ENCODE measurements at regions not wholly inside any gene's neighbourhood (a gene's known extent, or its start where the extent isn't known, plus 50 kb on each side); places are given as distances from the start of the nearest gene placed in this dataset.

DNA sequence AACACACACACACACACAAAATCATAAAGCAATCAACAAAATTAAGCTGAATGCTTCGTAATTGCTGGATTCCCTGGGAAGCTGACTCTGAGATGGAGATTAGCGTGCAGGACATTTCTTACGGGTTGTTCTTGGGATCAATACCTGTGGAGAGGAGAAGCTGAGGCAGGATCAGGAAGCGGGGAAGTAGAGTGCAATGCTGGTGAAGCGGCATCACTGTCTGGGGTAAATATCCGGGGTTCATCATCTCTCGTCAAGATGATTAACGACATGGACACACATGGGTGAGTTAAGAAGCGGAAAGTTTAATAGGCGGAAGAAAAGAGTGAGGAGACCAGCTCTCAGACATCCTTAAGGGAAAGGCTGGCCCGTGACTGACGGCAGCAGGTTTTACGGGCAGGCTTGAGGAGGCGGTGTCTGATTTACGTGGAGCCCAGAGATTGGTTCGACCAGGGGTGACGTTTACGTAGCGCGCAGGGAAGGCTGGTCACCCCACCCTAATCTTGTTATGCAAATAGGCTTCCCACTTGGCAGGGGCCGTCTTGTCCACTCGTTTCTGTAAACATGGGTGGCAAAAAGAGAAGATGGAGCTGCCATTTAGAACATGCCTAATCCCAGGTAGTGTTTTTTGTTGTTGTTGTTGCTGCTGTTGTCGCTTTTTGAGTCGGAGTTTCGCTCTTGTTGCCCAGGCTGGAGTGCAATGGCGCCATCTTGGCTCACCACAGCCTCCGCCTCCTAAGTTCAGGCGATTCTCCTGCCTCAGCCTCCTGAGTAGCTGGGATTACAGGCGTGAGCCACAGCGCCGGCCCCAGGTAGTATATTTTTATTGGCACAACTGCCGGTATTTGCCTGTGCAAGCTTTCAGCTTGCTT is 135.6 kb upstream of the KCNJ15 start:
- TF ChIP-seq TAF1 (conservative IDR thresholded peaks at IDR 0.05) (no peak), GABPA (IDR thresholded peaks at IDR 0.05 in 1 of 2, conservative IDR thresholded peaks at IDR 0.05 in 1 of 2) (no peak), RAD21 (IDR thresholded peaks at IDR 0.05) (no peak), FOXA2 (IDR thresholded peaks at IDR 0.05) (no peak), EGR1 (IDR thresholded peaks at IDR 0.05; ENCODE audit: low read depth in 2 of 2) (no peak), FOXA1 (IDR thresholded peaks at IDR 0.05) (no peak), HNF4A (conservative IDR thresholded peaks at IDR 0.05) (no peak), NR2F2 (IDR thresholded peaks at IDR 0.05) (no peak), RXRA (IDR thresholded peaks at IDR 0.05) (no peak), HNF4G (IDR thresholded peaks at IDR 0.05) (no peak), SP1 (IDR thresholded peaks at IDR 0.05) (no peak), JUND (IDR thresholded peaks at IDR 0.05) (no peak), YY1 (IDR thresholded peaks at IDR 0.05) (no peak)
- TF ChIP-seq, protein P1, sequence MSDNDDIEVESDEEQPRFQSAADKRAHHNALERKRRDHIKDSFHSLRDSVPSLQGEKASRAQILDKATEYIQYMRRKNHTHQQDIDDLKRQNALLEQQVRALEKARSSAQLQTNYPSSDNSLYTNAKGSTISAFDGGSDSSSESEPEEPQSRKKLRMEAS (IDR thresholded peaks at IDR 0.05): no peak
- TF ChIP-seq, protein P2, sequence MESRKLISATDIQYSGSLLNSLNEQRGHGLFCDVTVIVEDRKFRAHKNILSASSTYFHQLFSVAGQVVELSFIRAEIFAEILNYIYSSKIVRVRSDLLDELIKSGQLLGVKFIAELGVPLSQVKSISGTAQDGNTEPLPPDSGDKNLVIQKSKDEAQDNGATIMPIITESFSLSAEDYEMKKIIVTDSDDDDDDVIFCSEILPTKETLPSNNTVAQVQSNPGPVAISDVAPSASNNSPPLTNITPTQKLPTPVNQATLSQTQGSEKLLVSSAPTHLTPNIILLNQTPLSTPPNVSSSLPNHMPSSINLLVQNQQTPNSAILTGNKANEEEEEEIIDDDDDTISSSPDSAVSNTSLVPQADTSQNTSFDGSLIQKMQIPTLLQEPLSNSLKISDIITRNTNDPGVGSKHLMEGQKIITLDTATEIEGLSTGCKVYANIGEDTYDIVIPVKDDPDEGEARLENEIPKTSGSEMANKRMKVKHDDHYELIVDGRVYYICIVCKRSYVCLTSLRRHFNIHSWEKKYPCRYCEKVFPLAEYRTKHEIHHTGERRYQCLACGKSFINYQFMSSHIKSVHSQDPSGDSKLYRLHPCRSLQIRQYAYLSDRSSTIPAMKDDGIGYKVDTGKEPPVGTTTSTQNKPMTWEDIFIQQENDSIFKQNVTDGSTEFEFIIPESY (IDR thresholded peaks at IDR 0.05): no peak
- TF ChIP-seq, protein P3, sequence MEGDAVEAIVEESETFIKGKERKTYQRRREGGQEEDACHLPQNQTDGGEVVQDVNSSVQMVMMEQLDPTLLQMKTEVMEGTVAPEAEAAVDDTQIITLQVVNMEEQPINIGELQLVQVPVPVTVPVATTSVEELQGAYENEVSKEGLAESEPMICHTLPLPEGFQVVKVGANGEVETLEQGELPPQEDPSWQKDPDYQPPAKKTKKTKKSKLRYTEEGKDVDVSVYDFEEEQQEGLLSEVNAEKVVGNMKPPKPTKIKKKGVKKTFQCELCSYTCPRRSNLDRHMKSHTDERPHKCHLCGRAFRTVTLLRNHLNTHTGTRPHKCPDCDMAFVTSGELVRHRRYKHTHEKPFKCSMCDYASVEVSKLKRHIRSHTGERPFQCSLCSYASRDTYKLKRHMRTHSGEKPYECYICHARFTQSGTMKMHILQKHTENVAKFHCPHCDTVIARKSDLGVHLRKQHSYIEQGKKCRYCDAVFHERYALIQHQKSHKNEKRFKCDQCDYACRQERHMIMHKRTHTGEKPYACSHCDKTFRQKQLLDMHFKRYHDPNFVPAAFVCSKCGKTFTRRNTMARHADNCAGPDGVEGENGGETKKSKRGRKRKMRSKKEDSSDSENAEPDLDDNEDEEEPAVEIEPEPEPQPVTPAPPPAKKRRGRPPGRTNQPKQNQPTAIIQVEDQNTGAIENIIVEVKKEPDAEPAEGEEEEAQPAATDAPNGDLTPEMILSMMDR (IDR thresholded peaks at IDR 0.05; ENCODE audit: low read depth, low read length, missing input control): no peak
- TF ChIP-seq, protein P4, sequence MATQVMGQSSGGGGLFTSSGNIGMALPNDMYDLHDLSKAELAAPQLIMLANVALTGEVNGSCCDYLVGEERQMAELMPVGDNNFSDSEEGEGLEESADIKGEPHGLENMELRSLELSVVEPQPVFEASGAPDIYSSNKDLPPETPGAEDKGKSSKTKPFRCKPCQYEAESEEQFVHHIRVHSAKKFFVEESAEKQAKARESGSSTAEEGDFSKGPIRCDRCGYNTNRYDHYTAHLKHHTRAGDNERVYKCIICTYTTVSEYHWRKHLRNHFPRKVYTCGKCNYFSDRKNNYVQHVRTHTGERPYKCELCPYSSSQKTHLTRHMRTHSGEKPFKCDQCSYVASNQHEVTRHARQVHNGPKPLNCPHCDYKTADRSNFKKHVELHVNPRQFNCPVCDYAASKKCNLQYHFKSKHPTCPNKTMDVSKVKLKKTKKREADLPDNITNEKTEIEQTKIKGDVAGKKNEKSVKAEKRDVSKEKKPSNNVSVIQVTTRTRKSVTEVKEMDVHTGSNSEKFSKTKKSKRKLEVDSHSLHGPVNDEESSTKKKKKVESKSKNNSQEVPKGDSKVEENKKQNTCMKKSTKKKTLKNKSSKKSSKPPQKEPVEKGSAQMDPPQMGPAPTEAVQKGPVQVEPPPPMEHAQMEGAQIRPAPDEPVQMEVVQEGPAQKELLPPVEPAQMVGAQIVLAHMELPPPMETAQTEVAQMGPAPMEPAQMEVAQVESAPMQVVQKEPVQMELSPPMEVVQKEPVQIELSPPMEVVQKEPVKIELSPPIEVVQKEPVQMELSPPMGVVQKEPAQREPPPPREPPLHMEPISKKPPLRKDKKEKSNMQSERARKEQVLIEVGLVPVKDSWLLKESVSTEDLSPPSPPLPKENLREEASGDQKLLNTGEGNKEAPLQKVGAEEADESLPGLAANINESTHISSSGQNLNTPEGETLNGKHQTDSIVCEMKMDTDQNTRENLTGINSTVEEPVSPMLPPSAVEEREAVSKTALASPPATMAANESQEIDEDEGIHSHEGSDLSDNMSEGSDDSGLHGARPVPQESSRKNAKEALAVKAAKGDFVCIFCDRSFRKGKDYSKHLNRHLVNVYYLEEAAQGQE (IDR thresholded peaks at IDR 0.05): no peak
- TF ChIP-seq, protein P5, sequence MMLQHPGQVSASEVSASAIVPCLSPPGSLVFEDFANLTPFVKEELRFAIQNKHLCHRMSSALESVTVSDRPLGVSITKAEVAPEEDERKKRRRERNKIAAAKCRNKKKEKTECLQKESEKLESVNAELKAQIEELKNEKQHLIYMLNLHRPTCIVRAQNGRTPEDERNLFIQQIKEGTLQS (IDR thresholded peaks at IDR 0.05): no peak
- H3K4me1 ChIP-seq (ENCODE audit: control insufficient read depth in 4 of 4, insufficient read depth in 4 of 4, low read length in 3 of 4): no peaks in the 10 kb centered on the region
- peaks cover 0 to 4% (median 0%) of the 10 kb centered on the region in 4 donors for H3K27me3 ChIP-seq (ENCODE audit: control insufficient read depth in 4 of 4, insufficient read depth in 4 of 4, low read length in 3 of 4)
- H3K9ac ChIP-seq (ENCODE audit: low read depth in 1 of 2, low read length in 2 of 2): no peak overlapping the region
- 91% methylated on average over 32 of the region's 32 CpGs for WGBS
- DNase-seq (ENCODE audit: low spot score): no peak
- H3K4me3 ChIP-seq (ENCODE audit: low read depth in 1 of 3, low read length in 3 of 3): no peak overlapping the region
- H3K36me3 ChIP-seq (ENCODE audit: control insufficient read depth in 4 of 4, insufficient read depth in 3 of 4, low read depth in 1 of 4, low read length in 3 of 4): no peaks in the 10 kb centered on the region
- no peak overlapping the region for H3K27ac ChIP-seq (ENCODE audit: low read depth in 1 of 2, low read length in 2 of 2)
- H3K9me3 ChIP-seq (ENCODE audit: control insufficient read depth in 4 of 4, low read length in 3 of 4): no peaks in the 10 kb centered on the region
